ENCODE measurements at regions not wholly inside any gene's neighbourhood (a gene's known extent, or its start where the extent isn't known, plus 50 kb on each side); places are given as distances from the start of the nearest gene placed in this dataset.
"Not testable (repeated sequence)": the region's sequence is repeated elsewhere in the genome, so short reads cannot be mapped to it uniquely, and the experiment has no call there.

GRCh38 chr1:243001003-243001402 lies 254.1 kb downstream of the CEP170 start:
- not testable (repeated sequence) for H3K27me3 ChIP-seq (ENCODE audit: control insufficient read depth in 3 of 3, insufficient read depth in 3 of 3, low read depth in 1 of 3, low read length in 3 of 3); H4K8ac ChIP-seq (ENCODE audit: low read depth, low read length); H2BK120ac ChIP-seq (ENCODE audit: low read depth, low read length); H4K91ac ChIP-seq (ENCODE audit: low read depth, low read length, poor library complexity); H3K4me3 ChIP-seq (ENCODE audit: low read length in 2 of 2); H3K14ac ChIP-seq (ENCODE audit: low read length); H3K36me3 ChIP-seq (replicated peaks in 1 of 2; ENCODE audit: control insufficient read depth in 2 of 2, insufficient read depth in 2 of 2, low read length in 2 of 2); H2AK5ac ChIP-seq (ENCODE audit: low read depth, low read length); H3K27ac ChIP-seq (replicated peaks; ENCODE audit: low read length); H3K9me3 ChIP-seq (replicated peaks in 1 of 2; ENCODE audit: control insufficient read depth in 2 of 2, insufficient read depth in 1 of 2, low read depth in 1 of 2, low read length in 2 of 2); H2BK5ac ChIP-seq (ENCODE audit: low read length); H3K9ac ChIP-seq (ENCODE audit: low read depth, low read length, poor library complexity); H2BK12ac ChIP-seq (ENCODE audit: low read length); H3K4me2 ChIP-seq (ENCODE audit: insufficient read depth, low read length, poor library complexity, severe bottlenecking); DNase-seq (ENCODE audit: low spot score); H3K23ac ChIP-seq (ENCODE audit: low read depth, low read length, poor library complexity); H3K4ac ChIP-seq (ENCODE audit: low read length); H3K4me1 ChIP-seq (ENCODE audit: control insufficient read depth in 2 of 2, insufficient read depth in 1 of 2, low read depth in 1 of 2, low read length in 2 of 2); H2BK15ac ChIP-seq (ENCODE audit: low read length); H3K79me1 ChIP-seq (ENCODE audit: low read depth, low read length); H3K18ac ChIP-seq (ENCODE audit: low read length); H2AFZ ChIP-seq (ENCODE audit: low read length)
- no CpG with 5 or more reads among the region's 4 CpGs for WGBS, 2 donors (ENCODE audit: extremely low coverage in 2 of 2, insufficient read length in 2 of 2, insufficient replicate concordance in 1 of 2)

- not testable (repeated sequence) for H3K9me3 ChIP-seq (replicated peaks in 1 of 2; ENCODE audit: control insufficient read depth in 2 of 2, insufficient read depth in 1 of 2, low read depth in 1 of 2, low read length in 2 of 2); H2BK12ac ChIP-seq (ENCODE audit: low read length); H3K18ac ChIP-seq (ENCODE audit: low read length); H2AFZ ChIP-seq (ENCODE audit: low read length); H3K27ac ChIP-seq (replicated peaks; ENCODE audit: low read length); H2AK5ac ChIP-seq (ENCODE audit: low read depth, low read length); H2BK5ac ChIP-seq (ENCODE audit: low read length); H3K9ac ChIP-seq (ENCODE audit: low read depth, low read length, poor library complexity); H3K4me2 ChIP-seq (ENCODE audit: insufficient read depth, low read length, poor library complexity, severe bottlenecking); H3K79me1 ChIP-seq (ENCODE audit: low read depth, low read length); H4K8ac ChIP-seq (ENCODE audit: low read depth, low read length); H3K4me3 ChIP-seq (ENCODE audit: low read length in 2 of 2); H3K27me3 ChIP-seq (ENCODE audit: control insufficient read depth in 3 of 3, insufficient read depth in 3 of 3, low read depth in 1 of 3, low read length in 3 of 3); H3K23ac ChIP-seq (ENCODE audit: low read depth, low read length, poor library complexity); H2BK120ac ChIP-seq (ENCODE audit: low read depth, low read length); H3K36me3 ChIP-seq (replicated peaks in 1 of 2; ENCODE audit: control insufficient read depth in 2 of 2, insufficient read depth in 2 of 2, low read length in 2 of 2); DNase-seq (ENCODE audit: low spot score); H3K4me1 ChIP-seq (ENCODE audit: control insufficient read depth in 2 of 2, insufficient read depth in 1 of 2, low read depth in 1 of 2, low read length in 2 of 2); H2BK15ac ChIP-seq (ENCODE audit: low read length); H3K4ac ChIP-seq (ENCODE audit: low read length); H4K91ac ChIP-seq (ENCODE audit: low read depth, low read length, poor library complexity); H3K14ac ChIP-seq (ENCODE audit: low read length)
- no CpG with 5 or more reads among the region's 3 CpGs for WGBS, 2 donors (ENCODE audit: extremely low coverage in 2 of 2, insufficient read length in 2 of 2, insufficient replicate concordance in 1 of 2)
Observed at GRCh38 chr1:242992776-242993175, 262.3 kb downstream of the CEP170 start.

- H3K14ac ChIP-seq (ENCODE audit: low read length); H2AFZ ChIP-seq (ENCODE audit: low read length); H3K23ac ChIP-seq (ENCODE audit: low read depth, low read length, poor library complexity); H2BK5ac ChIP-seq (ENCODE audit: low read length); H3K18ac ChIP-seq (ENCODE audit: low read length); H3K4me3 ChIP-seq (ENCODE audit: low read length in 2 of 2); H3K4ac ChIP-seq (ENCODE audit: low read length); H3K79me1 ChIP-seq (ENCODE audit: low read depth, low read length); H2BK15ac ChIP-seq (ENCODE audit: low read length); H2BK12ac ChIP-seq (ENCODE audit: low read length); H3K27me3 ChIP-seq (ENCODE audit: control insufficient read depth in 3 of 3, insufficient read depth in 3 of 3, low read depth in 1 of 3, low read length in 3 of 3); H3K36me3 ChIP-seq (replicated peaks in 1 of 2; ENCODE audit: control insufficient read depth in 2 of 2, insufficient read depth in 2 of 2, low read length in 2 of 2); H2AK5ac ChIP-seq (ENCODE audit: low read depth, low read length); H3K27ac ChIP-seq (replicated peaks; ENCODE audit: low read length); H3K4me2 ChIP-seq (ENCODE audit: insufficient read depth, low read length, poor library complexity, severe bottlenecking); H3K9ac ChIP-seq (ENCODE audit: low read depth, low read length, poor library complexity); H4K91ac ChIP-seq (ENCODE audit: low read depth, low read length, poor library complexity); H4K8ac ChIP-seq (ENCODE audit: low read depth, low read length); DNase-seq (ENCODE audit: low spot score); H3K9me3 ChIP-seq (replicated peaks in 1 of 2; ENCODE audit: control insufficient read depth in 2 of 2, insufficient read depth in 1 of 2, low read depth in 1 of 2, low read length in 2 of 2); H2BK120ac ChIP-seq (ENCODE audit: low read depth, low read length); H3K4me1 ChIP-seq (ENCODE audit: control insufficient read depth in 2 of 2, insufficient read depth in 1 of 2, low read depth in 1 of 2, low read length in 2 of 2): not testable (repeated sequence)
- no CpG with 5 or more reads among the region's 3 CpGs for WGBS, 2 donors (ENCODE audit: extremely low coverage in 2 of 2, insufficient read length in 2 of 2, insufficient replicate concordance in 1 of 2)
Observed at GRCh38 chr1:242985096-242985495, 270.0 kb downstream of the CEP170 start.

- H4K91ac ChIP-seq (ENCODE audit: low read depth, low read length, poor library complexity); H3K18ac ChIP-seq (ENCODE audit: low read length); H3K36me3 ChIP-seq (replicated peaks in 1 of 2; ENCODE audit: control insufficient read depth in 2 of 2, insufficient read depth in 2 of 2, low read length in 2 of 2); H3K9ac ChIP-seq (ENCODE audit: low read depth, low read length, poor library complexity); H3K27ac ChIP-seq (replicated peaks; ENCODE audit: low read length); DNase-seq (ENCODE audit: low spot score); H4K8ac ChIP-seq (ENCODE audit: low read depth, low read length); H3K27me3 ChIP-seq (ENCODE audit: control insufficient read depth in 3 of 3, insufficient read depth in 3 of 3, low read depth in 1 of 3, low read length in 3 of 3); H3K79me1 ChIP-seq (ENCODE audit: low read depth, low read length); H3K4me3 ChIP-seq (ENCODE audit: low read length in 2 of 2); H2BK120ac ChIP-seq (ENCODE audit: low read depth, low read length); H3K4me1 ChIP-seq (ENCODE audit: control insufficient read depth in 2 of 2, insufficient read depth in 1 of 2, low read depth in 1 of 2, low read length in 2 of 2); H2BK12ac ChIP-seq (ENCODE audit: low read length); H3K14ac ChIP-seq (ENCODE audit: low read length); H2BK5ac ChIP-seq (ENCODE audit: low read length); H2AFZ ChIP-seq (ENCODE audit: low read length); H3K4ac ChIP-seq (ENCODE audit: low read length); H3K4me2 ChIP-seq (ENCODE audit: insufficient read depth, low read length, poor library complexity, severe bottlenecking); H3K9me3 ChIP-seq (replicated peaks in 1 of 2; ENCODE audit: control insufficient read depth in 2 of 2, insufficient read depth in 1 of 2, low read depth in 1 of 2, low read length in 2 of 2); H3K23ac ChIP-seq (ENCODE audit: low read depth, low read length, poor library complexity); H2AK5ac ChIP-seq (ENCODE audit: low read depth, low read length); H2BK15ac ChIP-seq (ENCODE audit: low read length): not testable (repeated sequence)
- no CpG with 5 or more reads among the region's 3 CpGs for WGBS, 2 donors (ENCODE audit: extremely low coverage in 2 of 2, insufficient read length in 2 of 2, insufficient replicate concordance in 1 of 2)
Observed at GRCh38 chr1:242973341-242973740, 281.7 kb downstream of the CEP170 start.
